ENCODE measurements at regions not wholly inside any gene's neighbourhood (a gene's known extent, or its start where the extent isn't known, plus 50 kb on each side); places are given as distances from the start of the nearest gene placed in this dataset.

DNA sequence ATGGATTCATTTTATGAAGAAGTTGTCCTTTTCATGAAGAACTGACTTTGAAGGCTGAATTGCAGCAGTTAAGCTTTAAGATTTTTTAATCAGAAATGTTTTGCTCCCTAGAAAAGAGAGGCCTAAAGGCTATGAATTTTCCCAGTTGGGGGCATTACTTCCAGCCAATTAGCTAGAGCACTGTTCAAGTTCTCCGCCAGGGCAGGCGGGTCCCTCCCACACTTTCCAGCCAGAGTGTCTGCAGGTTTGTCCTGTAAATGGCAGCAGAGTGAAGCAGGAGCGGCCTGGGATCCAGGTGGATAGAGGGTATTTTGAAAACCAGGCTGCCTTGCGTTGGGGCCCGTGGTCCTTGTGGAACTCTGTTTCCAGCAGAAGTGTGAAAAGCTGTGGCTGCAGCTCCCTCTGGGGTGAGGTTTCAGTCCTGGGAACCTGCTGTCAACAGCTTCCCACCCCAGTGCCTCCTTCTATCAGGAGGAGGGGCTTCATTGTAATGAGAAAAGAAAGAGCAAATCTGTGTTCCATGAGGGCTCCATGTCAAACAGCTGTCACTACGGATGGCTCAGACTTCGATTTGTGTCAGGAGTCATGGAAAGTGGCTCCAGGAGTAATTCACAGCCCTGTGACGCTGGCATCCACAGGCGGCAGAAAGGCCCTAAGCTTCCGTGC, 210.7 kb upstream of the TMEM132C start:
- DNase-seq (ENCODE audit: low read depth, low spot score) (no peak), ATAC-seq (no peak), FAIRE-seq (no peak)
- Histone ChIP-seq H3K27ac (ENCODE audit: control insufficient read depth, insufficient read depth) (no peak overlapping the region), H3K36me3 (ENCODE audit: control insufficient read depth in 2 of 2, insufficient read depth in 2 of 2, low read length in 1 of 2) (no peaks in the 10 kb centered on the region), H3K9ac (ENCODE audit: control insufficient read depth, insufficient read depth, low read length) (no peak overlapping the region), H3K9me3 (replicated peaks; ENCODE audit: control insufficient read depth, insufficient read depth, low read length) (no peaks in the 10 kb centered on the region), H3K27me3 (replicated peaks in 1 of 2; ENCODE audit: control insufficient read depth in 2 of 2, insufficient read depth in 2 of 2, low read length in 1 of 2) (no peaks in the 10 kb centered on the region), H2AFZ (ENCODE audit: control insufficient read depth, low read depth, low read length) (no peak overlapping the region), H3K4me2 (ENCODE audit: control insufficient read depth, insufficient read depth) (no peak overlapping the region), H4K20me1 (ENCODE audit: control insufficient read depth, insufficient read depth) (no peaks in the 10 kb centered on the region), H3K4me3 (no peak overlapping the region), H3K79me2 (ENCODE audit: control insufficient read depth, insufficient read depth, low read length) (no peaks in the 10 kb centered on the region), H3K4me1 (ENCODE audit: control insufficient read depth, insufficient read depth, low read length) (no peaks in the 10 kb centered on the region)
- BruUV-seq (replicated peaks), result no TSS peak
- SMC1A ChIA-PET (ENCODE audit: uncharacterized antibody, unreplicated experiment), result no interaction called here
- intact Hi-C loops (cut with micrococcal nuclease; ENCODE audit: unreplicated experiment), result no loop called here
- POLR2A ChIA-PET, result no interaction called here
- in situ Hi-C loops (cut with MboI), result no loop called here
- RAD21 ChIA-PET (ENCODE audit: unreplicated experiment), result no interaction called here
- CTCF ChIA-PET, result no interaction called here
- TF ChIP-seq PAX5 (IDR thresholded peaks at IDR 0.05; ENCODE audit: borderline replicate concordance, low read depth, low read length), result no peak
- no peak for TF ChIP-seq MYC (IDR thresholded peaks at IDR 0.05; ENCODE audit: insufficient read depth, insufficient read length, insufficient replicate concordance, low read length, severe bottlenecking)
- TF ChIP-seq GABPA (IDR thresholded peaks at IDR 0.05; ENCODE audit: low read depth), result no peak
- TF ChIP-seq ZNF274 (IDR thresholded peaks at IDR 0.05; ENCODE audit: insufficient read depth, insufficient read length), result no peak
- TF ChIP-seq ZNF207 (IDR thresholded peaks at IDR 0.05; ENCODE audit: borderline replicate concordance), result no peak
- no peak for TF ChIP-seq POLR2AphosphoS5 (IDR thresholded peaks at IDR 0.05; ENCODE audit: low read length)
- TF ChIP-seq SMAD1 (IDR thresholded peaks at IDR 0.05; ENCODE audit: low read depth, partially characterized antibody), result no peak
- 27% methylated on average over 10 of the region's 10 CpGs for WGBS (ENCODE audit: insufficient coverage, insufficient replicate concordance, low lambda C conversion rate, missing lambda C conversion rate)

DNA sequence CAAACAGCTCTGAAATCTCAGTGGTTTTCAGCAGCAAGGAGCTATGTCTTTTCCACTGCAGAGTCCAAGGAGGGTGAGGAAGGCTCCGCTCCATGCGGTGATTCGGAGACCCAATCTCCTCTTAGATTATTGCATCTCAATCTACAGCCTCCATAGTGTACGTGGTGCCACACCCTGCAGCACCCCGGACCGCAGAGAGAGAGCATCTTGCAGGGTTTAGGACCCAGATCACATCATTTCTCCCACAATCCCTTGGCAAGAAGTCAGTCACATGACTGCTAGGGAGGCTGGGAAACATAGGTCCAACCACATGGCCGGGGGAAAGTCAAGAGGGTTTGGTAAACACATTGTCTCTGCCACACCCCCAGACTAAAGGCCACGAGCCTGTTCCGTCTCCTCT, 209.4 kb upstream of the TMEM132C start:
- no peak overlapping the region for H3K4me2 ChIP-seq (ENCODE audit: control insufficient read depth, insufficient read depth)
- in situ Hi-C loops (cut with MboI) (no loop called here), intact Hi-C loops (cut with micrococcal nuclease; ENCODE audit: unreplicated experiment) (no loop called here)
- ChIA-PET POLR2A (no interaction called here), SMC1A (ENCODE audit: uncharacterized antibody, unreplicated experiment) (no interaction called here), RAD21 (ENCODE audit: unreplicated experiment) (no interaction called here), CTCF (no interaction called here)
- 43% methylated on average over 9 of the region's 9 CpGs for WGBS (ENCODE audit: insufficient coverage, insufficient replicate concordance, low lambda C conversion rate, missing lambda C conversion rate)
- no peak overlapping the region for H3K27ac ChIP-seq (ENCODE audit: control insufficient read depth, insufficient read depth)
- H3K79me2 ChIP-seq (ENCODE audit: control insufficient read depth, insufficient read depth, low read length), result no peaks in the 10 kb centered on the region
- H3K27me3 ChIP-seq (replicated peaks in 1 of 2; ENCODE audit: control insufficient read depth in 2 of 2, insufficient read depth in 2 of 2, low read length in 1 of 2), result no peaks in the 10 kb centered on the region
- no peaks in the 10 kb centered on the region for H3K9me3 ChIP-seq (replicated peaks; ENCODE audit: control insufficient read depth, insufficient read depth, low read length)
- no peaks in the 10 kb centered on the region for H3K36me3 ChIP-seq (ENCODE audit: control insufficient read depth in 2 of 2, insufficient read depth in 2 of 2, low read length in 1 of 2)
- H4K20me1 ChIP-seq (ENCODE audit: control insufficient read depth, insufficient read depth), result no peaks in the 10 kb centered on the region
- no peaks in the 10 kb centered on the region for H3K4me1 ChIP-seq (ENCODE audit: control insufficient read depth, insufficient read depth, low read length)
- no peak overlapping the region for H3K4me3 ChIP-seq
- ATAC-seq (no peak), FAIRE-seq (no peak), DNase-seq (ENCODE audit: low read depth, low spot score) (no peak)
- no TSS peak for BruUV-seq (replicated peaks)
- H3K9ac ChIP-seq (ENCODE audit: control insufficient read depth, insufficient read depth, low read length), result no peak overlapping the region
- no peak overlapping the region for H2AFZ ChIP-seq (ENCODE audit: control insufficient read depth, low read depth, low read length)
- TF ChIP-seq POLR2A (IDR thresholded peaks at IDR 0.05; ENCODE audit: low read depth, low read length) (no peak), ZZZ3 (IDR thresholded peaks at IDR 0.05; ENCODE audit: control insufficient read depth, insufficient read length, low read depth) (no peak), PKNOX1 (IDR thresholded peaks at IDR 0.05) (no peak), ZNF687 (IDR thresholded peaks at IDR 0.05) (no peak), PBX3 (IDR thresholded peaks at IDR 0.05; ENCODE audit: insufficient replicate concordance, low read depth, low read length) (no peak)
